Urothelium cell line (cell line): ENCODE measurements at regions not wholly inside any gene's neighbourhood (a gene's known extent, or its start where the extent isn't known, plus 50 kb on each side); places are given as distances from the start of the nearest gene placed in this dataset.

Experiments used
- DNase-seq: peaks from one replicate; pipeline ENCODE4 v3.0.0; 2011; ENCODE audit warnings: low spot score, mixed read lengths
- FAIRE-seq: peaks from 2 replicates; lab custom pipeline; 2011; peaks lifted over from hg19 to GRCh38; lab: Jason Lieb, UNC

DNA sequence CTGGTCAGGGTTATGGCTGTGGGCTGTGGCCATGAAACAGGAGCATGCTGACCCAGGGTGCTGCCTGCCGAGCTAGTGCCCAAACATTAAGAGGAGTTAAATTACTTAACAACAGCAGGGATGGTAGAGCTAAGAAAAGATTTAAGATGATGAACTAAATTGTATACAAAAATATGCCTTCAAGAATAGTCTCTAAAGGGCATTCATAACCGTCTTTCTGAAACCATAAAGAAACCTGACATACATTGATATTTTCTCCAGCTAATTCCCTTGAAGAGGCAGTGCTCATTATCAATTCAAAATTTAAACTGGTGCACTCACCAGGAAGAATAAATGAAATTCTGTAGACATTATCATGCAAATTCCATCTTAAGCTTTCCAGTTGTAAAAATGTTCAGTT is 265.8 kb upstream of the TAC1 start:
- no peak for DNase-seq
- no peak for FAIRE-seq

GRCh38 chr7:97466999-97467740 is 264.7 kb upstream of the TAC1 start:
- DNase-seq (no peak), FAIRE-seq (no peak)

DNA sequence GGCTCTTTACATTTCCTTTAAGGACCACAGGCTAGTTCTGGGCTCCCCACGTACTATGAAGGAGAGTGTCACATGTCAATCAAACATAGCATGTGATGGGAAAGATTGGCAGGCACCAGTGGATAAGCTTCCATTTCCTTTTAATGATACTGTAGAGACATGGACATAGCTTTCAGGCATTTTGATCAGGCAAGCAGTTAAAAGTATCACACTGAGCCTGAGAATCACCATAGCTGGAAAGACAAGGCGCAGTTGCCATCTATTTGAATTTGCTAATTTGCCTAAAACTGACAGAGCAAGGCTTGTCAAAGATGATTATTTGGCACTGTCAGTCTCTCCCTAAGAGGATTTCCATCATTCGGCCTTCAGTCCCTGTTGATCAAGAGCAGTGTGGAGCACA is 263.4 kb upstream of the TAC1 start:
- FAIRE-seq = no peak
- DNase-seq = no peak

GRCh38 chr7:97470726-97471125 is 261.2 kb upstream of the TAC1 start:
- FAIRE-seq (no peak), DNase-seq (no peak)

GRCh38 chr7:97471491-97471890 is 260.4 kb upstream of the TAC1 start:
- FAIRE-seq (no peak), DNase-seq (no peak)

GRCh38 chr7:97479740-97480290 is 252.1 kb upstream of the TAC1 start:
- DNase-seq (no peak), FAIRE-seq (no peak)

DNA sequence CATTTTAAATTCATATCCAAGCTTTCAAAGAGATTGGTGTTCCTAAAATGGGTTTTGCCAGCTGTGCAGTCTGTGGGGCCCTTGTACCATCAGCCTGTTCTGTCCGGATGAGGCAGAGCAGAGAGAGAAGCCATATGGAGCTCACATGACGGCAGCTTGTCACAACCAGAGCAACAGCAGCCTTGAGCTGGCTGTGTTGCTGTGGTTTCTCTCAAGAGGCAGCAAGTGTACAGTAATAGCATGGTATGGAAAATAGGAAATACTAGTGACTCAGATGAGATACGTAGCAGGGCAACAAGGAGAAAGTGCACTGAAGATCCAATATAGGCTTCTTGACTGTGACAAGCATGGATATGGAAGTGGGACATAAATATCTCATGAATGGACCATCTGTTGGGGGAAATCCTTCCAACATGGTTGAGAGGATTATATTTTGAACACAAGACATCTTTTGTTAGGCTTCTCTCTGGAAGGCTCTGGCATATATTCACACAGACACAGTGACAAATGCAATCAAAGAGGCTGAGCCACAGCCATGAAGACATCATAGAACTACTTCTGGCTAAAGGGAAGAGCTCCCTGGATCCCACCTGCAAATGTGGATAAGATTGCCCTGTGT is 251.0 kb upstream of the TAC1 start:
- no peak for FAIRE-seq
- no peak for DNase-seq

DNA sequence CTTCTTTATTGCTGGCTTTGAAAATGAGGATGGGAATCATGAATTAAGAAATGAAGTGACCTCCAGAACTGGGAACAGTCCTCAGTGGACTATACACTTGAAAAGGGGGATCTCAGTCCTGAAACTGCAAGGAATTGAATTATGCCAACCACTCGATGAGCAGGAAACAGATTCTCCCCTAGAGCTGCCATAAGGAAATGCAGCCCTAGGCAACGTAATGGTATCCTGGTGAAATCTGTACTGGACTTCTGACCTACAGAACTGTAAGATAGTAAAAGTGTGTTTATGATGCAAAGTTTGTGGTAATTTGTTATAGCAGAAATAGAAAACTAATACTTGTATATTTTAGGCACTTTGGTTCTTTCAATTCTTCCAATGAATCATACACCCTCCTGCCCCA is 236.4 kb upstream of the TAC1 start:
- no peak for FAIRE-seq
- DNase-seq = no peak

DNA sequence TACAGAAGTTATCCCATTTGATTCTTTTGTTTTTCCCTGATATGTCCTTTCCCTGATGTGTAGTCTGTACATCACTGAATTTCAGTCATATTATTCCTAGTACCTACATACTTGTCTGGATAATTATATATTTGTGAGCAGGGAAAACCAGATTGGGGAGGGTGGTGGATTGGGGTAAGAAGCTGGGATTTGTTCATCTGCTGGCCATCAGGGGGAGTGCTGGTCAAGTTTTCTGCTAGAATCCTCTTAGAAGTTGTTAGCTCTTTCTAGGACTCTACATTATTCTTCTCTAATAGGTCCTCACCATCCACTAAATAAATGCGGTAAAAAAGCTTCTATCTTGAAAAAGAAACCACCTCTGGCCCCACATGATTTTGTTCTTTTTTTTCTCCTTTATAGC is 232.7 kb upstream of the TAC1 start:
- no peak for FAIRE-seq
- peak; percentile 64 for DNase-seq

- DNase-seq (no peak), FAIRE-seq (peak; percentile 55)
Measured at GRCh38 chr7:97503367-97504094, 228.4 kb upstream of the TAC1 start.

DNA sequence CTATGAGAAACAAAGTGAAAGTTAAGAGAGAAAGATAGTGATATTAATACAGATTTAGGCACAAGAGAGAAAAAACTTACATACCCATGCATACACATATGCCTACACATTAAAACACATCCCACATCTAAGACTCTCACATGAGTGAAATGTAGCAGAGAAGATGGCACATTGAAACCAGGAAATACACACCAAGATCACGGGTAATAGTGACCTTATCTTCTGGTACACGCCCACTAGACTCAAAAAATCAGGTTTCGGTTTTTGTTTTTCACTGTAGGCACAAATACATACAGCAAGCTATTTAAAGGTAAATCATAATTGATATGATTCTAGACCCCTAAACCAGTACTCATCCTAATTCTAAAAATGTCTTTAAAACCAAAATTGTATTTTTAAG is 225.2 kb upstream of the TAC1 start:
- FAIRE-seq (no peak), DNase-seq (no peak)

DNA sequence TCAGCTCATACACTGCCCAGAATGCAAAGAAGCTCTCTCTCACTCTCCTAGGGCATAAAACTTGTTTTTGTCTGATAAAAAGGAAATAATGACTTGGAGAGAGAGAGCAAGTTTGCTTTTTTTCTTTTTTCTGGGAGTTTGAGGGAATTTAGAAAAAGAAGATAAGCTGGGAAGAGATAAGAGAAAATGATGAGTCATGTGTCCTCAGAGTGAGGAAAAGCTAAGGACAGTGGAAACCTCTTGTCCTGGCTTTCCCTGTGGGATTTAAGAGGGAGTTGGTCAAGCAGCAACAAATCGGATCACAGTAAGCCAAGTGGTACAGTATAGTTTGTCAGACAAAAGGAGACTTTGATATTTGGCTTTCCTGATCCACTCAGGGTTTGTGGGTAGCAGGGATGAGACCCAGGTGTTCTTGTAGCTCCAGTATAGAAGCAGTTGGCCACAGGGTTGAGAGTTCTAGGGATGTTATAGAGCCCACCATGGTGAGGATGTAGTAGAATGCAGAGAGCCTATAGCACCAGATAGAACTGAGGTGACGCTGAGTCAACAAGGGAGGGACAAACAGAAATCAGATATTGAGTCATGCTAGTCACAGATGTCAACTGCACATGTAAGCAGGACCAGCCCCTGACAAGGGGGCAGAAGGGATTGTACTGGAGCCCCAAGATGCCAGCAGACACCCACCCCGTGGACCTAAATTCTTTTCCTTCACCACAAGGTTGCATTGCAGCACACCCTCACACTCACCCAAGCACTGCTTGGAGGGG is 219.3 kb upstream of the TAC1 start:
- FAIRE-seq = no peak
- no peak for DNase-seq

DNA sequence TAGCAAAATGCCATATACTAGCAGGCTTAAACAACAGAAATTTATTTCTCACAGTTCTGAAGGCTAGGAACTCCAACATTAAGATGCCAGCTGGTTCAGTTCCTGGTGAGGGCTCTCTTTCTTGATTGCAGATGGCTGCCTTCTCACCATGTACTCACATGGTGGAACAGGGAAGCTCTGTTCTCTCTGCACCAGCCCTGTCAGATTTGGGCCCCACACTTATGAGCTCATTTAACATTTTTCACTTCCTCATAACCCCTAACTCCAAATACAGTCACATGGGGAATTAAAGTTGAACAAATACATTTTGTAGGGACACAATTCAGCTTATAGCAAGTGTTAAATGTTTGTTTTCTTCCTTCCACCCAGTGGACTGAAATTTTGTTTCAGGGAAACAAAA is 218.6 kb upstream of the TAC1 start:
- no peak for DNase-seq
- FAIRE-seq = no peak

GRCh38 chr7:97541188-97541587 is 190.7 kb upstream of the TAC1 start:
- DNase-seq = no peak
- FAIRE-seq = no peak

- FAIRE-seq (no peak), DNase-seq (peak; percentile 59)
Measured at GRCh38 chr7:97555857-97556421, 175.9 kb upstream of the TAC1 start.

DNA sequence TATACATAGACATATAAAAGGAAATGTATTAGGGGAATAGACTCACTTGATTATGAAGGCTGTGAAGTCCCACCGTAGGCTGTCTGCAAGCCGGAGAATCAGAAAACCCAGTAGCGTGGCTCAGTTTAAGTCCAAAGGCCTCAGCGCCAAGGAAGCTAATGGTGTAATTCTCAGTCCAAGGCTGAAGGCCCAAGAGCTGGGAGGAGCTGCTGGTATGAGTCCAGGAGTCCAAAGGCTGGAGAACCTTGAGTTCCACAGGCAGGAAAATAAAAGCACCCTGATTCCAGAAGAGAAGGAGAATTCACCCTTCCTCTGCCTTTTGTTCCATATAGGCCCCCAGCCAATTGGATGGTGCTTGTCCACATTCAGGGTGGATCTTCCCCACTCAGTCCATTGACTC is 166.2 kb upstream of the TAC1 start:
- FAIRE-seq (no peak), DNase-seq (no peak)

DNA sequence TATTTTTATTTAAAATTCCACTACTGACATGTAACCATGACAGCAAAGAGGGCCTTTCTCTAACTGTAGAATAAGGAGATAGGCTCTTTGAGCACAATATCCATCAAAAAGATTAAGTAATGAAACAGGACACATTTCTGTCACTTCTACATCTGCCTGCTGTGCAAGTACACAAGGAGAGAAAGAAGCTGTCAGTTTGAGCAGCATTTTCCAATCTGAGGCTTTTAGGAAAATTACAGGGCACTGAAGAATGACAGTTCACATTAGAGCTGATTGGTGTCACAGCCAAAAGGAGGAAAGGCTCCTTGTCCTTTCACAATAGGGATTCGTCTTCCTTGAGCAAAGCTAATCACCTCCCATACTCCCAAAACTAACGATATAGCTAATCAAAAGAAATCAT is 158.8 kb upstream of the TAC1 start:
- DNase-seq (no peak), FAIRE-seq (no peak)

DNA sequence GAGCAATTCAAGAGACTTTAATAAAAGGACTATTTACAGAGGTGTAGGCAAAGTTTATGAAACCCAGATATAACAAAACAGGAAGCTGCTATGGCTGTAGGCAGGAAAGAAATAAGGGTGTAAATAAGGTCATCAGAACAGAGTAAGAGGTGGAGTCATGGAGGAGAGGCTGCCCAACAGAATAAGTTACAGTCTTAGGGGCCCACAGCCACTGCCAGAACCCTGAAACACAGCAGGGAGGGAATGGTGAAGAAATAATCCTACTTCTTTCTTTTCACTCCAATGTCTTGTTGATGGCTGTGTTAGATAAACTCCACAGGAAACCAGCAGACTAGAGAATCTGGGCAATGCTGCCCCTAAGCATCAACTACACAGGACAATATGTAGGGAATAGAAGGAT is 155.8 kb upstream of the TAC1 start:
- DNase-seq = no peak
- no peak for FAIRE-seq

GRCh38 chr7:97578225-97578624 is 153.7 kb upstream of the TAC1 start:
- FAIRE-seq (no peak), DNase-seq (no peak)

GRCh38 chr7:97580205-97580604 is 151.7 kb upstream of the TAC1 start:
- DNase-seq (no peak), FAIRE-seq (peak; percentile 9)

DNA sequence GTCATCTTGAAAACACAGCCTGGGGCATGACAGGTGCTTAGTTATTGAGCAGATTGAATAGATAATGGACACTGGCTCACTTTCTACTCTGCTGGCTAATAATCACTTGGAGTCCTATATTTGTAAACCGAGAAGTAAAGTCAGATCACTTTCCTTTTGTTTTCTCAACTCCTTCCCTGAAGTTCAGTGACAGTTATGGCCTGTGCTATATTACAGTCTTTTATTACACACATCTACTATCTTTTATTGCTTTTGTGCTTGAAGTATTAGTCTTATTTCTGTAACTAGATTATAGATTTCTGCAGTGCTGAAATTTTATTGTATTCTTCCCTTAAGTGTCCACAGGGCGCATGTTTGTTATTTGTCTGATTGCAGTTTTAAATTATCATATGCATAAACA is 136.4 kb upstream of the TAC1 start:
- FAIRE-seq (no peak), DNase-seq (no peak)
